GM18499 (cell line): ENCODE measurements at regions not wholly inside any gene's neighbourhood (a gene's known extent, or its start where the extent isn't known, plus 50 kb on each side); places are given as distances from the start of the nearest gene placed in this dataset.
"Not testable (repeated sequence)": the region's sequence is repeated elsewhere in the genome, so short reads cannot be mapped to it uniquely, and the experiment has no call there.

Experiments used
- ATAC-seq: cut with Tn5 transposase; IDR thresholded peaks from one replicate; pipeline ENCODE4 v1.9.1; 2021; ENCODE audit warnings: moderate number of reproducible peaks; ENCODE audit not compliant: insufficient read depth, unreplicated experiment

DNA sequence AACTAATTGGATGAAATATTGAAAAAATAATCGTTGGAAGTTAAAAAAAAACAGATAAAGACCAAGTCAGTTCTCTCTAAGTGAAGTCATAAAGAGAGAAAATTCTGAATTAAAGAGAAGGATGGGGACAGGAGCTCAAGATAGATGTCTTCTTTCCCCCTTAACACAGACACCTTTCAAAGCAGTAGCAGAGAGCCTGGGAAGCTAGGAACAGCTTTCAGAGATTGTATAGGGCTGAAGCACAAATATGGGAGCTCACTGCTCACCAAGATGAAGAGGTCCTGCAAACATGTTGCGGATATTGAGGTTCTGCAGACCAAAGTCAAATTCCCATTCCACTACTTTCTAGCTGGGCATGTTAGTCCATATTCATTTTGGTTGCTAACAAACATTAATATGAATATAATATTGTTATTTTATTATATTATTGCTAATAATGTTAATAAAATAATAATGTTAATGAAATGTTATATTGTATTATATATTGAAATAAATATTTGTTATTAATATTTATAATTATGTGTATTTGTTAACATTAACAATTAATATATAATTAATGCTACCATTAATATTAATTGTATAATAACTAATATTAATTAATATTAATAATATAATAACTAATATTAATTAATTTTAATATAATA, 319.1 kb downstream of the OXSM start:
- ATAC-seq, result no peak

DNA sequence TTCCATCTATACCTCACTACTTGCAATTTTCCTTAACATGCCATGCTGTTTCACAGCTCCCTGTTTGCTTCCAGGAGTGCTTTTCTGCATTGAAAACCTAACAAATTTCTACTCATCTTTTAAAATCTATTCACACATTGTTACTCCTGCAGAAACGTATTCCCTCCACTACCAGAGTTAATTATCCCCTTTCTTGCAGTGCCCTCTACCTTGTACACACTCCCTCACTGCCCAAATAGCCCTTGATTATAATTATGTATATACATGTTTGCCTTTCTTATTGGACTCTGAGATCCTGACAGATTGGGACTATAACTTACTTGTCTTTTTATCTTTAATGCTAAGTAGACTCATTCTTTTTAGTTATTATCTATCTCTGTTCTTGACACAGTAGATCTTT, 325.0 kb downstream of the OXSM start:
- no peak for ATAC-seq

DNA sequence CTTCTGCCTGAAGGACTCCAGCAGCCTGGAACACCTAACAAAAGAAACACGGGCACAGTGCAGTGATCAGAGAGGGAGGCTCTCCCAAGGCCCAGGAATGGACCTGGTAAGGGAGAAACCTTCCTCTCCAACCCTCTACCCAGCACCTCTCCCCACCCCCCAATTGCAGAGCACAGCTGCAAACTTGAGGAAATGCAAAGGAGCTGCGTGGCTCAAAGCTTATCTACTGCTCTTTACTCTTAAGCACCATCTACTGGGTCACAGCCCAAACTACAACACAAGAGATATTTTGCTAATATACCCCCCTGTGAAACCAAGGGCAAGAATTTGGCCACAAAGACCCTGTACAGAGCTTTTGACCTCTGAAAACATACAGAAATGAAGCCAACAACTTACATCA, 328.3 kb downstream of the OXSM start:
- ATAC-seq, result no peak

DNA sequence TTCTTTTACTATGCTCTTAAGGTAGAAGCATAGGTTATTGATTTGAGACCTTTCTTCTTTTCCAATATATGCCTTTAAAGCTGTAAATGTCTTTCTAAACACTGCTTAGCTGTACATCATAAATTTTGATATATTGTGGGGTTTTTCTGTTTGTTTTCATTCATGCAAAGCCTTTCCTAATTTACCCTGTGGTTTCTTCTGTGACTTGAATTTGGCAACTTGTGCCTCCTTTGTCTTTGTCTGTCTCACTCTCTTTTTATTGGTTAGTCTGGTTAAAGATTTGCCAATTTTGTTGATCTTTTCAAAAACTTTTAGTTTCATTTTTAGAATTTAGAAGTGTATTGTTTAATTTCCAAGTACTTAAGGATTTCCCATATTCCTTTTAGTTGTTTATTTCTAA, 343.1 kb downstream of the OXSM start:
- ATAC-seq, result no peak

DNA sequence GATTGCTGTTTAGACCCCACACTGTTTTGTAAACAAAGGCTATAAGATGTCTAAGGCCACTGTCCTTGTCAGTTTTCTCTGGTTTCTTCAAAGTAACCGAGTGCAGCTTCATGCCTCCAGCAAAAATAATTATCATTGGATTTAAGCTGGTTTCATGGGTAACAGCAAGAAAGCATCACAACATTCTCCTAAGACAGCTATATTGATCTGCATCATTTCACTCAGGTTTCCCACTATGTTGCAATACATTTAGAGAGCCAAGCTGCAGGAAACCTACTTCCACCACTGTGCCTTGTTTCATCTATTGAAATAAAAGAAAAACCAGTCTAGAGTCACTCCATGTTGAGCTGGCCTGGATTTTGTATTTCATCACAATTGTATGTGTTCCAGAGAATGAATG, 351.4 kb downstream of the OXSM start:
- no peak for ATAC-seq

DNA sequence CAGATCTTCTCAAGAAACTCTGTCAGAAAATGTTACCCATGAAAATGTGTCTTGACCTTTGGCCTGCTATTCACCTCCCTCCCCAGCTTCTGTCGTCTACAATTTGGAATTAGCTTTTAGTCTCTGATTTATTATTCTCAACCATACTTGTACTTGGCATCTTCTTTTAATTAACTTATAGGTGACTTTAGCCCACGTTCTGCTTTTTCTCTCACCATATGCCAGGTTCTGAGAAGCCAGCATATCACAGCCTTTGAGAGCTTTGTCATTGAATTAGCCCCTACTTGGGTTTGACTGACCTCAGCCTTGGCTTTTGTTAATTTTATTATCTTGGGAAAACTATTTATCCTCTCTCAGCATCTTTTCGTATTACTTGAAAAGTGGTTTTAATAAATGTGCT, 355.9 kb downstream of the OXSM start:
- no peak for ATAC-seq

DNA sequence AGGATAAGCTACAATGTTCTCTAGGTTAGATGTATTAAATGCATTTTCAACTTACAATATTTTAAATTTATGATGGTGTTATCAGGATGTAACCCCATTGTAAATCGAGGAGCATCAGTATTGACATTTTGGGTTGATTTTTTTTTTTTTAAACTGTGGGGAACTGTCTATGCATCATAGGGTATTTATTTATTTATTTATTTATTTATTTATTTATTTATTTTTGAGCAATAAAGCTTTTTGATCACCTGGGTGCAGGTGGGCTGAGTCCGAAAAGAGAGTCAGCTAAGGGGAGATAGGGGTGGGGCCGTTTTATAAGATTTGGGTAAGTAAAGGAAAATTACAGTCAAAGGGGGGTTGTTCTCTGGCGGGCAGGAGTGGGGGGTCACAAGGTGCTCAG, 367.5 kb downstream of the OXSM start:
- not testable (repeated sequence) for ATAC-seq

DNA sequence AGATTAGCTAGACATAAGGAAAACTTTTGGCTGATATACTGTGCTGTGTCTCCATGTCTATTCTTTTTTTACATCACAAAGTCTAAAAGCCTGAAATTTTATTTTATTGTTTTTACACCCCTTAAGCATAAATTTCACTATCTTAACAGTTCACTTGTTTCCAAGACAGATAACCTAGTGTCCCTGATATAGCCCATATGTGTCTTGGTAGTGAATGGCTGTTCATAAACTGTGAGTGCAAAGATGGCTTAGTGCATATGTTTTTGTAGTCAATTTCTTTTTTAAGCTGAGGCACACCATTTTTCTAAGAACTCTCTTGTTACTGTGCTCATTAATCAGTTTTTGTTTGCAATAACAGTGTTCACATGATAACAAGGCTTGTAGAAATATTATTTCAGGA, 381.1 kb downstream of the OXSM start:
- ATAC-seq, result no peak

DNA sequence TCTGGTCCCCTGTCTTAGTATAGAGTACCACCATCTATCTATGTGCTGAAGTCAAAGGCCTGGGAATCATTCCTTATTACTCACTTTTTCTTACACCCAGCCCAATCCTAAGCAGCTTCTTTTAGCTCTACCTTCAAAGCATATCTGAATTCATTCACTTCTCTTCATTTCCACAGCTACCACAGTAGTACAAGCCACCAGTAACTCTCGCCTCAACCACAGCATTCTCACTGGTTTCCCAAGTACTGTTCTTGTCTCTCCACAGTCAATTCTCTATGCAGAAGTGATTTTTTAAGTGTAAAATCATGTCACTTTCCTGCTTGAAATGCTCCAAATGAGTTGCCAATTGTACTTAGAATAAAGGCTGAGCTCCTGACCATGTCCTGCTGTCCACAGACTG, 401.7 kb downstream of the OXSM start:
- ATAC-seq, result no peak

DNA sequence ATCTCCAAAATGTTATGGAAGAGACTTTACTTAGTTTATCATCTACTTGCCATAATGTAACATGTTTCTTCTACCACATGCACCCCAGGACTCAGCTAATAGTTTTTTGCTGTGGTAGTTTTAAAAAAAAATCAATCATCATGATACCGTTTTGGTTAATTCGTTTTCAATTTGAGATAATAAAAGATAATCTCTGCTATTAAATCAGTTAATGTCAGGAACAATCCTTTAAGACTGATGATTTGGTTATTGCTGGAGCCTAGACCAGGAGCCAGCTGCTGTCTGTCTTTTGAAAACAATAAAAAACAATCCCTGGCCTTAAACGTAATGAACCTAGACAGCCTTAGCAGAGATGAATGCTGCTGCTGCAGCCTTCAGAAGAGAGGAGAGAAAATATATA, 403.7 kb downstream of the OXSM start:
- no peak for ATAC-seq

DNA sequence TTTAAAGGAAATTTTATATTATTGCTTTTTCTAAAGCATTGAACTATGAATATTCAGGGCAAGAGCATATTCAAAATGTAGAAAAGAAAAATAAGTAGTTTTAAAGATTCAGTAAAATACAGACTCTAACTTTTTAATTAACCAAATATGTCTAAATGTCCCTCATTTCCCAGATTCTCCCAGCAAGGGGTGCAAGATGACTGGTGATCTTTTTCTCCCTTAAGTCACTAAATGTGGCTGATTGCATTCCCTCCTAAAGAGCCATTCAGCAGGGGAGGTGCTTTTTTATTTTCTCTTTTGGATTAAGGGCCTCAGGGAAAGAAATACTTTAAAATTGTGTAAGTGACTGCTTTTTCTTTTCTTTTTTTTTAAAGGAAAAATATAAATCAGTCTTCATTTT, 406.9 kb downstream of the OXSM start:
- no peak for ATAC-seq

DNA sequence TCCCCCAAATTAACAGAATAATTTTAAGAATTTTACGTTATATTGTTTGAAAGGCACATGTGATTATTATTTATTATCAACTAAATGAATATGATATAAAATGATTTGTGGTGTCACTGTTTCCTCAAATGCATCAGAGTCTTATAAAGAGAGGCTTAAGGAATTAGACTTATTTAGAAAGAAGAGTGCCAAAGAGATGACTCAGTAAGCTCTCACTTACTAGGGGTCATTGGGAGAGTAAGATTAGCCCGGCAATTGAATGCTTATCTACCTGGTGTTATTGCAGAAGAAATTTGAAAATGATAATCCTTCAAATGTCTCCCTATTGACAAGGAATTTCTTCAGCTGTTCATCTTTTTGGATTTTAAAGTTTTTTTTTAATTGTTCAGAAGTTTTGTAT, 408.7 kb downstream of the OXSM start:
- ATAC-seq, result no peak

DNA sequence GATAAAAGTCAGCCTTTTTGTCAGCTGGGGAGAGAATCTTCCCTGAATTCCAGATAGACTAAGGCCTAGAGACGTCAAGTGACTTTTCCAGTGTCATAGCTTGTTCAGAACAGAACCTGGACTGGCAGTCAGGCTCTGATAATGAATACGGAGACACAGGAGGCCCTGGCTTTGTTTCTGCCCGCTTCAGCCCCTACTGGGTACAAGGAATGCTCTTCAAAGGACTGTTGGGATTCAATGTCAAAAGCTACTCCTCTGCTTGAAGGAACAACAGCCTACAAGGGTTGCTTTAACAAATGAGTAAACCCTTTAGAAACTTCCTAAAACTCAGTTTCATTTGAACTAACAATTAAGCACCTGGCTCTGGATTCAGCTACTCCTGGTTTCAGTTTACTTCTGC, 412.3 kb downstream of the OXSM start:
- ATAC-seq, result no peak

DNA sequence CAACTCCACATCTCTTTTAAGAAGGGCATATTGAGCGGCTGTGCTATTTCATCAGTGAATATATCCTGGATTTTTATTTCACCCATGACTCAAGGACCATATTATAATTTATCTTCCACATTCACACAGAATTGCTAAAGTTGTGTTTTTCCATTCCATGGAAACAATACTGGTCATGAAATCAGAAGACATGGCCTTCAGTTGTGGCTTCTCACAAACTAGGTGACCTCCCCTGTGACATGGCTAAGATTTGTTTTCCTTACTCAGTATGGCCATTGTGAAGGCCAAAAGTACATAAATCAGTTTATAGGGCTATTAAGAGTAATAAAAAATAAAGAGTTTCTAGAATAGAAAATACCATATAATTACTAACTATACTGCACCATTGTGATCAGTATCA, 415.6 kb downstream of the OXSM start:
- no peak for ATAC-seq

DNA sequence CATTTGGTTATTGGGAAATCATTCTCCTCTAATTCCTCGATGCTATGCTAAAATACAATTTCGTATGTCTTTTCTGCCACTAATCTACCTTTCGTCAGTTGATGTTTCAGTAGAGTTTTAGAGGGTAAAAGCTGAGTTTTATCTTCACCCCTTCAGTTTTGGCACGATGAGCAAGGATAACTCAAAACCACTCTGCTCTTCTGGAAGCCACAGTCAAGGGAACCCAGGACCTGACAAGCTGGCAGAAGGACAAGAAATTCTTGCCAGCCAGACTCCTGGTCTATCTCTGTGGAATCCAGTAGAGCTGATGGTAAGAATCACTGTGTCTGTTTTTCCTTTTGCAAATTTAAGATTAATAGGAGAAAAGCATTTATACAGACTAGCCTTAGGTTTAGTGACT, 414.4 kb upstream of the LRRC3B start:
- no peak for ATAC-seq

DNA sequence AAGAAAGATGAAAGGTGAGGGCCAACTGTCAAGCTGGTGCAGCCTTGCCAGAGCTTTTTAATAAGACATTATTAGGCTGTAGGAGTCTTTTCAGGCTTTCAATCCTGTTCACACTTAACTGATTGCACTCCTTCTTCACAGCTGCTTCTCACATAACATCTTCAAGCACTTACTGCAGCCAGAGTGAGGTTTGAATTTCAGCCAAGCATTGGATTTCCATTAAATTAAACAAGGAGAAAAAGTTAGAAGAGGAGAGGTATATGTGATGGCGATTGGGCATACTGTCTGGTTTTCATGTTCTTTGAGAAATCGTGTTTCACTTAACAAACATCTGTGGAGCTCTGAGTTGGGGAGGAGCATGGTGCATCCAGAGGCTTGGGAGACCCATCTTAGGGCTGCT, 392.8 kb upstream of the LRRC3B start:
- no peak for ATAC-seq

DNA sequence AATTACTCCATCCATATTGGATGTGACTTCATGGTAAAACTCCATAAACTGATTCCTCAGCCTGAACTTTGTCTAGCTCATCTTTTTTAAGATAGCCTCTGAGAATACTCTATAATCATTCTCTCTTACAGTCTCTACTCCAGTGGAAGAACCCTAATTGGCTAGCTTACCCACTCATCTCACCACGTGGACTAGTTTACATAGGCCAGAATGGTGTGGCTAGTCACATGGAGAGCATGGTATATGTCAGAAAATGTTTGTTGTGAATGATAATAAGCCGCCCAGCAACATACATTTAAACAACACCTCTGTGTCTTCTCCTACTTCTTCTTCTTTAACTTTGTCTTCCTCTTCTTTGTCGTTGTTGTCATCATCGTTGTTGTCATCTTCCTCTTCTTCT, 389.2 kb upstream of the LRRC3B start:
- ATAC-seq, result no peak

DNA sequence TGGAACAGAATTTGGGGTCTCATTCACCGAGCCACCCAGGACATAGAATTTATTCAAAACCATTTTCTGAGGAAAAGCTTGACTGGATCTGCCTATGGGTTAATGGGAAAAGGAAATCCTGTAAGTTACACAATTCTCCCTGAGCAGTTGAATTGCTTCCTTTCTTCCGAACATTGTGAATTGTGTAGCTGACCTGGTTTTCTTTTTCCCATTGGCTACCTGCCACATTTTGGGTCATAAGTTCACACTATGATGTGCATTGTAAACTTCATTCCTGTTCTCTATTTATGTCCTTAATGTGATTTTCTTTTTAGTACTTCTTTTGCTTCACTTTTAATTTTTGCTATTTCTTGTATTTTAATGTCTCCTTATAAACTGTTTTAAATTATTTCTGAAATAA, 386.0 kb upstream of the LRRC3B start:
- ATAC-seq, result no peak

DNA sequence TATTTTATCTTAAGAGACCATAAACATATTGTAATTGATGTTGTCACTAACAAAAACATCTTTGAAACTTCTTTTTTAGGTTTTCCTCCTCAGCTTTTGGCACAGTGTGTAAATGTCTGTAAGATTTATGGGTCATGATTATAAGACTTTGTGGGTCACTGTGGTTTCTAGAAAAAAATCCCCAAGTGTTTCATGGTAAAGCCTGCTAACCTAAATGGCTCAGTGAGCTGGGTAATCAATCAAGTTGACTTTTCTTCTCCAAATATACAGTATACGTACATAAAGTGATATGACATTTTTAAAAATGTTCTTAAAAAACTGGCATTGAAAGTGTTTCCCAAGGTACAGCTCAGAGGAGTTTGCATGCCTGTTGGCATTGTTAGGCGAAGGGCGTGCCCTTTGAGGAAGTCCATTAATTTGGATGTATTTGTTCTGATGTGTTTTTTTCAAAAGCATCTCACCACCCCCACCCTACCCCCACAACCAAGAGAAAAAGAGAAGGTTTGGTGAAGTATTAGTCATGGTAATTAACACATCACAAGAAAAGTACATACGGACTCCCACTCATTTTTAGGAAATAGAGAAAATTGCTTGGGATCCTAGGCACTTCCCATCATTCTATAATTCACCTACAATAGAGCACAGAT, 385.4 kb upstream of the LRRC3B start:
- no peak for ATAC-seq

DNA sequence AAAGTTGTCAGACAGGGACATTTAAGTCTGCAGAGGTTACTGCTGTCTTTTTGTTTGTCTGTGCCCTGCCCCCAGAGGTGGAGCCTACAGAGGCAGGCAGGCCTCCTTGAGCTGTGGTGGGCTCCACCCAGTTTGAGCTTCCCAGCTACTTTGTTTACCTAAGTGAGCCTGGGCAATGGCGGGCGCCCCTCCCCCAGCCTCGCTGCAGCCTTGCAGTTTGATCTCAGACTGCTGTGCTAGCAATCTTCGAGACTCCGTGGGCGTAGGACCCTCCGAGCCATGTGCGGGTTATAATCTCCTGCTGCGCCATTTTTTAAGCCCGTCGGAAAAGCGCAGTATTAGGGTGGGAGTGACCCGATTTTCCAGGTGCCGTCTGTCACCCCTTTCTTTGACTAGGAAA, 378.0 kb upstream of the LRRC3B start:
- ATAC-seq, result not testable (repeated sequence)

DNA sequence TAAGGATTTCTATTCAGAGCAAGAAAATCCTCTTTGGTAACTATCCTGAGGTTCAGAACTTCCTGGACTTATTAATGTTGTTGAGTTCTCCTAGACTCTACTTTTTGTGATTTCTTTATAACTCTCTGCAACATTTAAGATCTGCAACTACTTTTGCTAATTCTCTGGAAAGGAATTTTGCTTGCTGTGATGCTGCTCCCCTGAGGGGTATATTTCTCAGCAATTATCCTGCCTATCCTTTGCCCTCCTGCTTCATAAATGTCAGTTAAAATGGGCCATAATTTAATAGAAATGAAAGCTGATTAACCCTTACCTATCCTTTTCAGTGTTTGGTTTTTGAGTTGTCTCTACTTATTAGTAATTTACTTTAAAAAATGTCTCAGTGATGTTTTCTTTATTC, 377.3 kb upstream of the LRRC3B start:
- no peak for ATAC-seq

DNA sequence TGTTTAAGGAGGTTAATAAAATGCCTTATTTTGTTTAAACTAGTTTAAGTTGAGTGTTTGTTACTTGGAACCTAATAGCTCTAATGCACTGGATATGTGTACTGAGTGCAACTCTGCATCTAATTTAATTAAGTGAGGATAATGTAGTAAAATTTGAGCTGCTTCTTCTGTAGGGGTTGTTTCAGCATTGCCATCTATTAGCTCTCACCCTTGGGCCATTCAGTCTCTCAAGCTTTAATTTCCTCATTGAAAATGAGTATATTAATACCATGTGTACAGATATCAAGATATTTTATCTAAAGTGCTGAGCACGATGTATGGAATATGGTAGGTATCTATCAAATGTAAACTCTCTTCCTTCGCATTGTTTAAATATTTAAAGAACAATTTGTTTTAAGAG, 375.7 kb upstream of the LRRC3B start:
- no peak for ATAC-seq

DNA sequence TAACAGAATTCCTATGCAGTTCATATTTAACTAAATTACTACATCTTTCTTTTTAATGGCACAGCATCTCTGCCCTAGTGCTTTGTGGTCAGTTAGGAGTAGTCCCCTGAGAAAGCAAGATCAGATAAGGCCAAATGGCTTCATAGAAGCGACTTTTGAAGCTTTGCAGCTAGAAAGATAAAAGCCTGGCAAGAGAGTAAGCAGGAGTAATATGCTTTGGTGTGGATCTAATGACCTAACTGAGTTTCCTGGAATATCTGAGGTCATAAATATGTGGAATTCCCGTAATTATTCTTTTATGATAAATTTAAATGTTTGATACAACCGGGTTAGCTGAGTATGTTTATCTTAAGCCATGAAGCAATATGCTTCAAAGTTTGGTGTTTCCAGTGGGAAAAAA, 374.9 kb upstream of the LRRC3B start:
- no peak for ATAC-seq
